Limb (tissue), 2 donors: ENCODE measurements at regions not wholly inside any gene's neighbourhood (a gene's known extent, or its start where the extent isn't known, plus 50 kb on each side); places are given as distances from the start of the nearest gene placed in this dataset.

Experiments used
- DNase-seq, 2 donors: peaks; one replicate each; pipeline ENCODE4 v3.0.0-alpha.2; 2016; ENCODE audit errors: extremely low spot score in 2 of 2

- no peak for DNase-seq
Measured at GRCh38 chr2:181146171-181146570, 165.8 kb downstream of the UBE2E3 start.

- DNase-seq = no peak
Measured at GRCh38 chr2:181149056-181149455, 168.7 kb downstream of the UBE2E3 start.

- no peak for DNase-seq
Measured at GRCh38 chr2:181152226-181152625, 171.8 kb downstream of the UBE2E3 start.

- DNase-seq = no peak
Measured at GRCh38 chr2:181152701-181153100, 172.3 kb downstream of the UBE2E3 start.

GRCh38 chr2:181153886-181154285 lies 173.5 kb downstream of the UBE2E3 start:
- no peak for DNase-seq

- DNase-seq = no peak
Measured at GRCh38 chr2:181157326-181157725, 176.9 kb downstream of the UBE2E3 start.

- DNase-seq = no peak
Measured at GRCh38 chr2:181158427-181158826, 178.0 kb downstream of the UBE2E3 start.

- DNase-seq = no peak
Measured at GRCh38 chr2:181161615-181162014, 181.2 kb downstream of the UBE2E3 start.

- no peak for DNase-seq
Measured at GRCh38 chr2:181163139-181163538, 182.7 kb downstream of the UBE2E3 start.

- no peak for DNase-seq
Measured at GRCh38 chr2:181163691-181164090, 183.3 kb downstream of the UBE2E3 start.

- DNase-seq = no peak
Measured at GRCh38 chr2:181164699-181165098, 184.3 kb downstream of the UBE2E3 start.

GRCh38 chr2:181165199-181165868 lies 184.9 kb downstream of the UBE2E3 start:
- no peak for DNase-seq

GRCh38 chr2:181169503-181169902 lies 189.1 kb downstream of the UBE2E3 start:
- no peak for DNase-seq

GRCh38 chr2:181170256-181170655 lies 189.9 kb downstream of the UBE2E3 start:
- no peak for DNase-seq

GRCh38 chr2:181172676-181173075 lies 192.3 kb downstream of the UBE2E3 start:
- DNase-seq = no peak

GRCh38 chr2:181174611-181175580 lies 194.5 kb downstream of the UBE2E3 start:
- no peak for DNase-seq

- no peak for DNase-seq
Measured at GRCh38 chr2:181176540-181176939, 196.1 kb downstream of the UBE2E3 start.

GRCh38 chr2:181177376-181177775 lies 197.0 kb downstream of the UBE2E3 start:
- no peak for DNase-seq

- DNase-seq = no peak
Measured at GRCh38 chr2:181178130-181178529, 197.7 kb downstream of the UBE2E3 start.

- no peak for DNase-seq
Measured at GRCh38 chr2:181178823-181179412, 198.5 kb downstream of the UBE2E3 start.

- no peak for DNase-seq
Measured at GRCh38 chr2:181183878-181184542, 203.6 kb downstream of the UBE2E3 start.

- no peak for DNase-seq
Measured at GRCh38 chr2:181185421-181185820, 205.0 kb downstream of the UBE2E3 start.
